ENCODE measurements at regions not wholly inside any gene's neighbourhood (a gene's known extent, or its start where the extent isn't known, plus 50 kb on each side); places are given as distances from the start of the nearest gene placed in this dataset.

GRCh38 chr5:18216729-18217128 lies 582.5 kb downstream of the TAF11L14 start:
- Histone ChIP-seq H3K4me1 (ENCODE audit: control insufficient read depth, insufficient read depth, low read length) (no peaks in the 10 kb centered on the region), H3K36me3 (ENCODE audit: control insufficient read depth in 2 of 2, insufficient read depth in 1 of 2, low read length in 2 of 2) (no peaks in the 10 kb centered on the region), H3K27ac (ENCODE audit: extremely low read depth, low read depth, low read length) (no peak overlapping the region), H3K9me3 (ENCODE audit: control insufficient read depth, insufficient read depth, low read depth, low read length) (no peaks in the 10 kb centered on the region), H3K4me3 (ENCODE audit: low read depth, low read length) (no peak overlapping the region)
- TF ChIP-seq ZNF488 (tag by site-specific recombination; IDR thresholded peaks at IDR 0.05) (no peak), ZNF157 (tag by site-specific recombination; IDR thresholded peaks at IDR 0.05) (no peak), MEIS1 (CRISPR knock-in tag; IDR thresholded peaks at IDR 0.05; ENCODE audit: borderline replicate concordance) (no peak), ZSCAN4 (tag by site-specific recombination; IDR thresholded peaks at IDR 0.05) (no peak), ZNF580 (tag by site-specific recombination; IDR thresholded peaks at IDR 0.05) (no peak), ZNF549 (tag by site-specific recombination; IDR thresholded peaks at IDR 0.05) (no peak), SALL2 (tag by site-specific recombination; IDR thresholded peaks at IDR 0.05; ENCODE audit: borderline replicate concordance) (no peak), ZNF214 (tag by site-specific recombination; IDR thresholded peaks at IDR 0.05; ENCODE audit: borderline replicate concordance) (no peak)
- ChIA-PET POLR2A (interaction anchor here (0.6 kb wide), 1 partner anchor 16 kb away, joined by 3 read pairs; no protein-coding TSS in a partner anchor), CTCF (interaction anchor here (0.8 kb wide), 1 partner anchor 92 kb away, joined by 3 read pairs; no protein-coding TSS in a partner anchor)

GRCh38 chr5:18219241-18219640 lies 585.0 kb downstream of the TAF11L14 start:
- H3K36me3 ChIP-seq (ENCODE audit: control insufficient read depth in 2 of 2, insufficient read depth in 1 of 2, low read length in 2 of 2): no peaks in the 10 kb centered on the region
- no peak for TF ChIP-seq ZIC2 (tag by site-specific recombination; IDR thresholded peaks at IDR 0.05)
- no peak for TF ChIP-seq ZNF311 (tag by site-specific recombination; IDR thresholded peaks at IDR 0.05; ENCODE audit: borderline replicate concordance)
- TF ChIP-seq PATZ1 (tag by site-specific recombination; IDR thresholded peaks at IDR 0.05): no peak
- TF ChIP-seq ZNF626 (tag by site-specific recombination; IDR thresholded peaks at IDR 0.05): no peak
- no peak for TF ChIP-seq ZNF707 (tag by site-specific recombination; IDR thresholded peaks at IDR 0.05)
- no peak for TF ChIP-seq KLF8 (tag by site-specific recombination; IDR thresholded peaks at IDR 0.05)
- no peak for TF ChIP-seq ZNF837 (tag by site-specific recombination; IDR thresholded peaks at IDR 0.05)
- no peak for TF ChIP-seq ZNF26 (tag by site-specific recombination; IDR thresholded peaks at IDR 0.05)
- no peak for TF ChIP-seq ZSCAN23 (tag by site-specific recombination; IDR thresholded peaks at IDR 0.05)
- TF ChIP-seq ZNF184 (tag by site-specific recombination; IDR thresholded peaks at IDR 0.05): no peak
- no peak for TF ChIP-seq ZNF704 (tag by site-specific recombination; IDR thresholded peaks at IDR 0.05)
- TF ChIP-seq ZNF521 (tag by site-specific recombination; IDR thresholded peaks at IDR 0.05): no peak
- TF ChIP-seq ZNF391 (tag by site-specific recombination; IDR thresholded peaks at IDR 0.05; ENCODE audit: borderline replicate concordance, low read depth): no peak
- no peak for TF ChIP-seq FEZF1 (tag by site-specific recombination; IDR thresholded peaks at IDR 0.05)
- TF ChIP-seq ZBTB26 (tag by site-specific recombination; optimal IDR thresholded peaks at IDR 0.05): no peak
- TF ChIP-seq SP3 (tag by site-specific recombination; IDR thresholded peaks at IDR 0.05): no peak
- TF ChIP-seq ZNF600 (tag by site-specific recombination; IDR thresholded peaks at IDR 0.05): no peak
- ChIA-PET CTCF (interaction anchor here (0.5 kb wide), 1 partner anchor 24 kb away, joined by 3 read pairs; no protein-coding TSS in a partner anchor), POLR2A (no interaction called here)
- H3K4me1 ChIP-seq (ENCODE audit: control insufficient read depth, insufficient read depth, low read length): no peaks in the 10 kb centered on the region
- H3K9me3 ChIP-seq (ENCODE audit: control insufficient read depth, insufficient read depth, low read depth, low read length): no peaks in the 10 kb centered on the region
- H3K4me3 ChIP-seq (ENCODE audit: low read depth, low read length): no peak overlapping the region
- H3K27ac ChIP-seq (ENCODE audit: extremely low read depth, low read depth, low read length): no peak overlapping the region

All from HEK293 (cell line).